Endothelial cell of umbilical vein (primary cell): ENCODE measurements at regions not wholly inside any gene's neighbourhood (a gene's known extent, or its start where the extent isn't known, plus 50 kb on each side); places are given as distances from the start of the nearest gene placed in this dataset.

Experiments used
- BruUV-seq: library from RNA; stranded (reverse); fragments of 400-500 nt; replicated peaks from 2 replicates; lab custom pipeline; 2021; lab: Mats Ljungman, UMichigan
- CTCF ChIA-PET: fragments of 300-600, 350-600 bp; sonication (Branson Sonifier 250); formaldehyde crosslinking; loops from one replicate; lab custom pipeline; 2021; ENCODE audit warnings: antibody characterized with exemption, inconsistent platforms; lab: Charles Lee
- POLR2A ChIA-PET: fragments of 300-600, 350-600 bp; sonication (Branson Sonifier 250); formaldehyde crosslinking; loops from one replicate; lab custom pipeline; 2021; ENCODE audit warnings: antibody characterized with exemption, inconsistent platforms; lab: Charles Lee
- DNase-seq: peaks from one replicate; pipeline ENCODE4 v3.0.0-alpha.2; 2011; ENCODE audit warnings: low read depth, low spot score
- FAIRE-seq: peaks from 2 replicates; lab custom pipeline; 2011; peaks lifted over from hg19 to GRCh38; lab: Jason Lieb, UNC
- H2AFZ ChIP-seq: 2 replicates; pipeline ENCODE4 v1.6.0; 2012; ENCODE audit warnings: low read depth, low read length, control low read depth, inconsistent platforms
- H3K27ac ChIP-seq: 2 replicates; pipeline ENCODE4 v1.5.1; 2011; ENCODE audit warnings: low read depth, mild to moderate bottlenecking, control low read depth, low read length, moderate library complexity; ENCODE audit not compliant: insufficient read depth
- H3K27me3 ChIP-seq, 2 experiments: 2 replicates each; pipeline versions ENCODE4 v1.6.0 to v1.6.1; 2011; ENCODE audit warnings: low read length in 2 of 2, mixed read lengths in 1 of 2; ENCODE audit not compliant: control insufficient read depth in 2 of 2, insufficient read depth in 2 of 2
- H3K36me3 ChIP-seq, 2 experiments: 2 replicates in 1 of 2; 3 replicates in 1 of 2; pipeline ENCODE4 v1.5.1; 2011; ENCODE audit warnings: low read length in 2 of 2, mild to moderate bottlenecking in 1 of 2, moderate library complexity in 1 of 2; ENCODE audit not compliant: control insufficient read depth in 2 of 2, insufficient read depth in 2 of 2; ENCODE audit errors: extremely low read depth in 1 of 2
- H3K4me1 ChIP-seq: 3 replicates; pipeline ENCODE4 v1.5.1; 2011; ENCODE audit warnings: mild to moderate bottlenecking, low read length; ENCODE audit not compliant: control insufficient read depth, insufficient read depth; ENCODE audit errors: extremely low read depth
- H3K4me2 ChIP-seq: 2 replicates; pipeline ENCODE4 v1.6.1; 2011; ENCODE audit warnings: low read length, control low read depth, mixed read lengths; ENCODE audit not compliant: insufficient read depth
- H3K4me3 ChIP-seq, 3 experiments: fragments of 200-600 bp in 1 of 3; sonication (generic), shearing (Covaris generic) in 1 of 3; replicated peaks in 1 of 3; 2 replicates each; pipeline ENCODE4 v1.5.1; 2011 to 2016; ENCODE audit warnings: control low read depth in 3 of 3, low read length in 3 of 3, mild to moderate bottlenecking in 2 of 3, inconsistent platforms in 1 of 3, low read depth in 1 of 3, moderate library complexity in 1 of 3; ENCODE audit not compliant: insufficient read depth in 1 of 3
- H3K79me2 ChIP-seq: 2 replicates; pipeline ENCODE4 v1.6.0; 2012; ENCODE audit warnings: low read length, inconsistent platforms; ENCODE audit not compliant: control insufficient read depth, insufficient read depth
- H3K9ac ChIP-seq: replicated peaks from 2 replicates; pipeline ENCODE3; 2011; ENCODE audit warnings: low read length, control low read depth; ENCODE audit not compliant: insufficient read depth; ENCODE audit errors: extremely low read depth
- H3K9me1 ChIP-seq: replicated peaks from 3 replicates; pipeline ENCODE4 v1.6.0; 2011; ENCODE audit warnings: mild to moderate bottlenecking, low read length; ENCODE audit not compliant: control insufficient read depth, insufficient read depth; ENCODE audit errors: extremely low read depth
- H3K9me3 ChIP-seq: replicated peaks from 2 replicates; pipeline ENCODE4 v1.5.1; 2012; ENCODE audit warnings: low read length, inconsistent platforms; ENCODE audit not compliant: control insufficient read depth, insufficient read depth
- H4K20me1 ChIP-seq: replicated peaks from 2 replicates; pipeline ENCODE3; 2011; ENCODE audit warnings: mild to moderate bottlenecking, low read length; ENCODE audit not compliant: control insufficient read depth, insufficient read depth; ENCODE audit errors: extremely low read depth
- CTCF ChIP-seq, 2 donors: IDR thresholded peaks; 1 replicate in 1 of 2; 2 replicates in 1 of 2; pipeline ENCODE4 v1.5.1; 2011; ENCODE audit warnings: low read length in 2 of 2, mild to moderate bottlenecking in 2 of 2, moderate library complexity in 2 of 2, control low read depth in 1 of 2, inconsistent platforms in 1 of 2, low read depth in 1 of 2; ENCODE audit not compliant: insufficient read depth in 1 of 2; ENCODE audit errors: extremely low read depth in 1 of 2
- EZH2 ChIP-seq: IDR thresholded peaks from 2 replicates; pipeline ENCODE4 v1.6.1; 2012; ENCODE audit warnings: borderline replicate concordance, low read depth, mild to moderate bottlenecking, moderate library complexity, low read length, inconsistent platforms; ENCODE audit not compliant: severe bottlenecking
- FOS ChIP-seq: IDR thresholded peaks from 2 replicates; pipeline ENCODE4 v1.6.1; 2011; ENCODE audit warnings: mild to moderate bottlenecking, low read length, moderate library complexity, borderline replicate concordance; ENCODE audit not compliant: insufficient read depth
- GATA2 ChIP-seq: IDR thresholded peaks from 2 replicates; pipeline ENCODE4 v1.7.0; 2011; ENCODE audit warnings: low read depth, mild to moderate bottlenecking, moderate library complexity, mixed read lengths, low read length; ENCODE audit not compliant: insufficient read length, insufficient read depth
- JUN ChIP-seq: IDR thresholded peaks from 2 replicates; pipeline ENCODE4 v1.6.1; 2011; ENCODE audit warnings: borderline replicate concordance, low read depth; ENCODE audit not compliant: insufficient read length, insufficient read depth
- MYC ChIP-seq: IDR thresholded peaks from one replicate; pipeline ENCODE4 v1.6.1; 2011; ENCODE audit warnings: mild to moderate bottlenecking, low read depth, low read length
- POLR2A ChIP-seq: IDR thresholded peaks from 2 replicates; pipeline ENCODE4 v1.6.1; 2012; ENCODE audit warnings: low read depth, mild to moderate bottlenecking, control low read depth, low read length
- POLR2AphosphoS5 ChIP-seq: IDR thresholded peaks from 2 replicates; pipeline ENCODE4 v1.6.1; 2012; ENCODE audit warnings: low read depth, mild to moderate bottlenecking, control low read depth, low read length, moderate library complexity; ENCODE audit not compliant: insufficient read depth
- dilution Hi-C: fragments of 300-500 bp; cut with MboI; formaldehyde crosslinking; loops from one replicate; pipeline ENCODE4 v1.15.0; 2019; ENCODE audit warnings: low sequenced_read_pairs; ENCODE audit not compliant: extremely low pct_ligation_motif_present
- intact Hi-C: fragments of 100-400 bp; cut with micrococcal nuclease; formaldehyde crosslinking; loops from one replicate; pipeline ENCODE4 v1.10.0; 2022
- TF ChIP-seq, protein P1 (sequence below): IDR thresholded peaks from 2 replicates; pipeline ENCODE4 v1.6.1; 2011; ENCODE audit not compliant: insufficient read depth, insufficient read length

DNA sequence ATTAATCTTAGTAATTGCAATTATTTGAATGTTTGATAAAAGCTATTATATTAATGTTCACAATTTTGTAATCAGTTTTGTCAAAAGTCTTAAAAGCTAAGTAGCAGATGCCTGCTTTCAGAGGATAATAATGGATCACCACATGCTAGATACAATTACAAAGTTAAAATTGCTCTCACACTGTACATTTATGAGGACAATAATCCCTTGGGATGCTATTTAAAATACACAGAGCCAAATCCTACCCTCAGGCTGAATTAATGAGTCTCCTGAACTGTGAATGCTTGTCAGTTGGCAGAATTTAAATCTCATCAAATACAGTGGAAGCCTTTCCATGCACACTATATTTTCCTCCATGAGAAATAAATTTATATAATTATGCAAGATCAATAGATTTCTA, 153.3 kb upstream of the SYNCRIP start:
- no TSS peak for BruUV-seq
- Histone ChIP-seq H3K9me3 (no peaks in the 10 kb centered on the region), H3K4me3 (no peak overlapping the region), H3K9me1 (peaks cover 2% of the 10 kb centered on the region), H3K9ac (no peak overlapping the region), H3K4me2 (no peak overlapping the region), H3K36me3 (no peaks in the 10 kb centered on the region), H3K27me3 (no peaks in the 10 kb centered on the region), H2AFZ (no peak overlapping the region), H3K27ac (no peak overlapping the region), H4K20me1 (no peaks in the 10 kb centered on the region), H3K4me1 (no peaks in the 10 kb centered on the region), H3K79me2 (no peaks in the 10 kb centered on the region)
- FAIRE-seq (no peak), DNase-seq (no peak)
- intact Hi-C loops: no loop called here
- ChIA-PET CTCF (no interaction called here), POLR2A (no interaction called here)
- dilution Hi-C loops: no loop called here
- TF ChIP-seq, protein P1, sequence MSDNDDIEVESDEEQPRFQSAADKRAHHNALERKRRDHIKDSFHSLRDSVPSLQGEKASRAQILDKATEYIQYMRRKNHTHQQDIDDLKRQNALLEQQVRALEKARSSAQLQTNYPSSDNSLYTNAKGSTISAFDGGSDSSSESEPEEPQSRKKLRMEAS: no peak
- TF ChIP-seq EZH2: no peak
- no peak for TF ChIP-seq GATA2
- TF ChIP-seq CTCF (IDR thresholded peaks at IDR 0.05; ENCODE audit: extremely low read depth in 1 of 2, insufficient read depth in 1 of 2, low read depth in 1 of 2, low read length in 2 of 2): no peak
- TF ChIP-seq MYC: no peak
- no peak for TF ChIP-seq POLR2AphosphoS5
- no peak for TF ChIP-seq JUN
- no peak for TF ChIP-seq POLR2A
- no peak for TF ChIP-seq FOS
